ENCODE measurements at regions not wholly inside any gene's neighbourhood (a gene's known extent, or its start where the extent isn't known, plus 50 kb on each side); places are given as distances from the start of the nearest gene placed in this dataset.

- ChIA-PET POLR2A (no interaction called here), CTCF (interaction anchor here (0.5 kb wide), 1 partner anchor 818 kb away, joined by 3 read pairs; no protein-coding TSS in a partner anchor)
- no peaks in the 10 kb centered on the region for H3K36me3 ChIP-seq (ENCODE audit: control insufficient read depth, insufficient read depth, low read length)
- no peak overlapping the region for H3K4me3 ChIP-seq (ENCODE audit: low read depth in 2 of 2, low read length in 2 of 2)
- in situ Hi-C loops (cut with HindIII; ENCODE audit: low pct_unique_long_range_greater_than_20kb, low sequenced_read_pairs) (no loop called here), intact Hi-C loops (cut with micrococcal nuclease; ENCODE audit: unreplicated experiment) (no loop called here)
- no peak overlapping the region for H3K27ac ChIP-seq (ENCODE audit: low read length)
- ATAC-seq (no peak), DNase-seq (ENCODE audit: low read depth, low spot score) (no peak)
- H3K27me3 ChIP-seq (ENCODE audit: control insufficient read depth, insufficient read depth, low read length) = no peaks in the 10 kb centered on the region
- TF ChIP-seq TCF7L2 (IDR thresholded peaks at IDR 0.05; ENCODE audit: low read depth, low read length) = no peak
- TF ChIP-seq SIN3A (IDR thresholded peaks at IDR 0.05; ENCODE audit: borderline replicate concordance, insufficient read depth, low read depth, low read length) = no peak
- H3K4me1 ChIP-seq (ENCODE audit: control insufficient read depth, insufficient read depth, low read length) = no peaks in the 10 kb centered on the region
- no peaks in the 10 kb centered on the region for H3K9me3 ChIP-seq (ENCODE audit: control insufficient read depth, insufficient read depth, low read depth, low read length)
- no TSS peak for BruUV-seq (replicated peaks)
Measured at GRCh38 chr1:199710974-199711373, 316.5 kb upstream of the NR5A2 start.

DNA sequence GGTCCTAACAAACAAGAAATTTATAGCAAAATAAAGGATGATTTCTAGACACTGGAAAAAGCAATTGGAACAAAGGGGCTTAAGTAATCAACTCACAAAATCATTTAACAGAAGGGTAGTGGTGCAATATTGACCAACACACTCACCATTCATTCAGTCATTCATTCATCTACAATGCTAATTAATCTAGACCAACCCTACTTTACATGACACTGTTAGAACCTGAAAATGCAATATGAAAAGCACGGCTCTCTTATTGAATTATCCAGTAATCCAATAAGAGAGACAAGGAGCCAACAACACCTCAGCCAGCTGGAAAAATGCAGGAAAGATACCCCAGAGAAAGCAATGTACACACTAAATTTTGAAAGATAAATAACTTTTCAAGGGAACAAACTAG lies 310.8 kb upstream of the NR5A2 start:
- POLR2A ChIA-PET = no interaction called here
- no peak for ATAC-seq

More for the DNA sequence above, 310.8 kb upstream of the NR5A2 start:
- in situ Hi-C loops (cut with HindIII; ENCODE audit: low pct_unique_long_range_greater_than_20kb, low sequenced_read_pairs) = no loop called here
- Histone ChIP-seq H3K4me3 (ENCODE audit: low read depth in 2 of 2, low read length in 2 of 2) (no peak overlapping the region), H3K36me3 (ENCODE audit: control insufficient read depth, insufficient read depth, low read length) (no peaks in the 10 kb centered on the region), H3K27ac (ENCODE audit: low read length) (no peak overlapping the region), H3K4me1 (ENCODE audit: control insufficient read depth, insufficient read depth, low read length) (no peaks in the 10 kb centered on the region), H3K9me3 (ENCODE audit: control insufficient read depth, insufficient read depth, low read depth, low read length) (no peaks in the 10 kb centered on the region), H3K27me3 (ENCODE audit: control insufficient read depth, insufficient read depth, low read length) (no peaks in the 10 kb centered on the region)
- no TSS peak for BruUV-seq (replicated peaks)
- no peak for TF ChIP-seq TCF7L2 (IDR thresholded peaks at IDR 0.05; ENCODE audit: low read depth, low read length)
- TF ChIP-seq SIN3A (IDR thresholded peaks at IDR 0.05; ENCODE audit: borderline replicate concordance, insufficient read depth, low read depth, low read length) = no peak
- TF ChIP-seq POLR2AphosphoS5 (IDR thresholded peaks at IDR 0.05; ENCODE audit: low read depth, low read length) = no peak
- TF ChIP-seq REST (IDR thresholded peaks at IDR 0.05; ENCODE audit: insufficient read depth in 1 of 2, low read depth in 2 of 2, low read length in 1 of 2) = no peak
- no peak for TF ChIP-seq CTCF (IDR thresholded peaks at IDR 0.05)
- CTCF ChIA-PET = no interaction called here
- intact Hi-C loops (cut with micrococcal nuclease; ENCODE audit: unreplicated experiment) = no loop called here
- no peak for DNase-seq (ENCODE audit: low read depth, low spot score)
